ENCODE measurements at regions not wholly inside any gene's neighbourhood (a gene's known extent, or its start where the extent isn't known, plus 50 kb on each side); places are given as distances from the start of the nearest gene placed in this dataset.

- TF ChIP-seq EGR1 (IDR thresholded peaks at IDR 0.05; ENCODE audit: borderline replicate concordance, low read depth, low read length) (no peak), SUZ12 (IDR thresholded peaks at IDR 0.05; ENCODE audit: low read length) (no peak), SRF (IDR thresholded peaks at IDR 0.05; ENCODE audit: low read depth, low read length) (no peak), TAF1 (IDR thresholded peaks at IDR 0.05; ENCODE audit: low read depth, low read length) (no peak), CTCF (IDR thresholded peaks at IDR 0.05; ENCODE audit: control extremely low read depth in 1 of 3, insufficient read depth in 1 of 3, low read depth in 1 of 3, low read length in 3 of 3) (no peak), EZH2 (IDR thresholded peaks at IDR 0.05; ENCODE audit: low read depth, low read length, severe bottlenecking) (no peak), POLR2A (IDR thresholded peaks at IDR 0.05; ENCODE audit: control extremely low read depth in 1 of 2, low read depth in 2 of 2, low read length in 2 of 2) (no peak)
These were observed 349.2 kb downstream of the CASP12 start for GRCh38 chr11:104549019-104549418.

Measured in H1 (cell line).